Vagina (tissue), 2 donors: ENCODE measurements at regions not wholly inside any gene's neighbourhood (a gene's known extent, or its start where the extent isn't known, plus 50 kb on each side); places are given as distances from the start of the nearest gene placed in this dataset.

ENCODE experiments used
- CTCF ChIP-seq, 3 experiments: fragments of 450-650 bp in 2 of 3; fragments of 200-600 bp in 1 of 3; sonication (generic) in 1 of 3; IDR thresholded peaks; one replicate each; pipeline ENCODE4 v1.5.1; 2017 to 2019; ENCODE audit warnings: antibody characterized with exemption in 3 of 3, mild to moderate bottlenecking in 2 of 3, moderate library complexity in 2 of 3
- POLR2A ChIP-seq, 2 donors: fragments of 450-650 bp; IDR thresholded peaks; one replicate each; pipeline ENCODE4 v1.6.1; 2017; ENCODE audit warnings: antibody characterized with exemption in 2 of 2, mild to moderate bottlenecking in 2 of 2, moderate library complexity in 2 of 2
- POLR2AphosphoS5 ChIP-seq, 2 donors: sonication (generic); formaldehyde crosslinking; IDR thresholded peaks; one replicate each; pipeline ENCODE4 v1.9.0; 2017; ENCODE audit warnings: antibody characterized with exemption in 2 of 2, mild to moderate bottlenecking in 2 of 2, low read depth in 1 of 2; ENCODE audit not compliant: insufficient read depth in 1 of 2

- TF ChIP-seq CTCF (IDR thresholded peaks at IDR 0.05) (no peak), POLR2A (IDR thresholded peaks at IDR 0.05) (no peak), POLR2AphosphoS5 (IDR thresholded peaks at IDR 0.05; ENCODE audit: insufficient read depth in 1 of 2, low read depth in 1 of 2) (no peak)
These were observed 588.9 kb downstream of the NTRK3 start for GRCh38 chr15:87667643-87668042.
